22Rv1 (cell line): ENCODE measurements at regions not wholly inside any gene's neighbourhood (a gene's known extent, or its start where the extent isn't known, plus 50 kb on each side); places are given as distances from the start of the nearest gene placed in this dataset.

Experiments used
- CTCF ChIP-seq: fragments of 450-650 bp; IDR thresholded peaks from 2 replicates; pipeline ENCODE4 v1.5.1; 2017; ENCODE audit warnings: mild to moderate bottlenecking
- ZFX ChIP-seq: fragments of 450-650 bp; IDR thresholded peaks from 2 replicates; pipeline ENCODE4 v1.6.1; 2017; ENCODE audit warnings: antibody characterized with exemption, borderline replicate concordance

GRCh38 chrX:9390121-9390520, 74.7 kb upstream of the TBL1X start:
- TF ChIP-seq CTCF (no peak), ZFX (no peak)
